Epithelial cell of proximal tubule (primary cell): ENCODE measurements at regions not wholly inside any gene's neighbourhood (a gene's known extent, or its start where the extent isn't known, plus 50 kb on each side); places are given as distances from the start of the nearest gene placed in this dataset.

Experiments used
- DNase-seq: peaks from one replicate; pipeline ENCODE4 v3.0.0-alpha.2; 2011; ENCODE audit warnings: low read depth
- H3K4me3 ChIP-seq: 2 replicates; pipeline ENCODE4 v1.5.1; 2011; ENCODE audit warnings: low read depth, mild to moderate bottlenecking, low read length
- CTCF ChIP-seq: conservative IDR thresholded peaks from 2 replicates; pipeline ENCODE4 v1.5.1; 2012; ENCODE audit warnings: low read depth, mild to moderate bottlenecking, low read length

DNA sequence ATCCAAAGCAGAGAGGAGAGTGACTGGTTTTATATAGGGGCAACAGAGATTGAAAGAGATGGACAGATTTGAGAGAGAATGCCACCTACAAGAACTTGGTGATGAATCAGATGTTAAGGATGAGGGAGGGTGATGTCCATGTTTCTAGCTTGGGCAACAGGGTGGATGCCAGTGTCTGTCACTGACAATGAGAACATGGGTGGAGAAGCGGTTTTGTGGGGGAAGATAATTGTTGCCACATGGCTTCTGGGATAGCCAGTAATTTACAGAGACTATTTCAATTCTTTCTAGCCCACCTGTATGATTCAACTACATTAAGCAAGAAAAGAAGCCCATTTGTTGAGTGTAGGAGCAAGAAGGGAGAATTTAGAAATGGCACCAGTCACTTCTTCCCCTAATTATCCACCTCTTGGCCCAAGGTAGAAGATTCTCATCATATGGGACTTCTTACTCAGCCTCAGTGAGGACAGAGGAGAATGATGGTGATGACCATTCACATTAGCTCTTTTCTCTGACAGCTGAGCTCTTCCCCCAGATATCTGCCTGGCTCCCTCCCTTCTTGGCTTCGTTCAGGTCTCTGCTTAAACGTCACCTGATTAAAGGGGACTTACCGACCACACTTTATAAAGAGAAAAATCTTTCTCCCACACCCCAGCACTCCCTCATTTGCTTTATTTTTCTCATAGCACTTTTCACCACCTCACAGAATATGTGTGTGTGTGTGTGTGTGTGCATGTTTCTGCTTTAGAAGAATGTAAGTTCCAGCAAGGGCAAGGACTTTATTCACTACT is 117.8 kb downstream of the DUSP6 start:
- DNase-seq, result no peak
- no peak for TF ChIP-seq CTCF
- H3K4me3 ChIP-seq, result no peak overlapping the region

DNA sequence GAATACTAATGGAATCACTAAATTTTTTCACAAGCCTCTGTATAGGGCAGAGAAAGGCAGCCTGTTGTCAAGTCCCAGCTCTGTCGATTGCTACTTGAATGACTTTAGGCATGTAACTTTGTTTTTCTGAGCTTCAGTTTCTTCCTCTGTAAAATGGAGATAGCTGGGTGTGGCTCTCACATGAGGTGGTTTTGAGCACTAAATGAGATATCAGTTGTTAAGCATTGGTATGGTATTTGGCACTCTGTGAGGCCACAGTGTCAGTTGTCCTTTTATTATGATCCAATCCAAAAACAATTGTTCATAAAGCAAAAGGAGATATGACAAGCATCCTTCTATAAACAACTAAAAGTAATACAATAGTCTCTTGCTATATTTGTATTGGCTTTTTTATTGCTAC is 120.6 kb downstream of the DUSP6 start:
- TF ChIP-seq CTCF, result no peak
- no peak overlapping the region for H3K4me3 ChIP-seq
- no peak for DNase-seq

GRCh38 chr12:89230376-89231315 is 121.7 kb downstream of the DUSP6 start:
- no peak for DNase-seq
- no peak overlapping the region for H3K4me3 ChIP-seq
- TF ChIP-seq CTCF, result no peak

DNA sequence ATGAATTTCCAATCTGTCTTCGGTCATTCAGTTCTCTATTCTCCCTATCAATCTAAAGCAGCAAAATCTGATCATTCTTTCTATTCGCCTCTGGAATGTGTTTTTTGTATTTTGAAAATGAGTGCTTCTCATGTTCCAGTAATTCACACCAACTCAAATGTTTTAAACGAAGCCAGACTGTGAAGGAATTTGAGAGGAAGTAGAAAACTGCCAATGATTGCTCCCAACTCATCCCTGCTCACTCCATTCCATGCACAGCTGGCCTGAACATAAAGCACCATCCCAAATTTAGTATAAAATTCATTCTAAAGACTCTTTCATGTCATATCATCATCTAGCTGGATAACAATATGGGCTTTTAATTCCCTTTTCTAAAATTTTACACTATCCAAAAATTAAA is 123.8 kb downstream of the DUSP6 start:
- TF ChIP-seq CTCF, result no peak
- no peak overlapping the region for H3K4me3 ChIP-seq
- DNase-seq, result no peak

DNA sequence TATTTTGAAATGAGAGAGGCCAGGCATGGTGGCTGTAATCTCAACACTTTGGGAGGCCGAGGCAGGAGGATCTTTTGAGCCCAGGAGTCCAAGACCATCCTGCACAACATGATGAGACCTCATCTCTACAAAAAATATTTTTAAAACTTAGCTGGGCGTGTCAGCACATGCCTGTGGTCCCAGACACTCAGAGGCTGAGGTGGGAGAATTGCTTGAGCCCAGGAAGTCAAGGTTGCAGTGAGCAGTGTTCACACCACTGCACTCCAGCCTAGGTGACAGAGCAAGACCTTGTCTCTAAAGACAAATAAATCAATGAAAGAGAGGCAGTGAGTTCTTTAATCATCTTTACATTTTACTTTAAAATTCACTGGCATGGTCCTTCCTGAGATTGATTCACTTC is 124.5 kb downstream of the DUSP6 start:
- TF ChIP-seq CTCF, result no peak
- DNase-seq, result no peak
- no peak overlapping the region for H3K4me3 ChIP-seq

GRCh38 chr12:89225808-89226411 is 126.4 kb downstream of the DUSP6 start:
- TF ChIP-seq CTCF, result no peak
- no peak overlapping the region for H3K4me3 ChIP-seq
- peak; percentile 27 for DNase-seq
